SK-N-MC (cell line): ENCODE measurements at regions not wholly inside any gene's neighbourhood (a gene's known extent, or its start where the extent isn't known, plus 50 kb on each side); places are given as distances from the start of the nearest gene placed in this dataset.

Source experiments
- EZH2 ChIP-seq: fragments of 200-600 bp; sonication (generic); IDR thresholded peaks from one replicate; pipeline ENCODE4 v1.6.1; 2017; ENCODE audit warnings: antibody characterized with exemption
- POLR2AphosphoS5 ChIP-seq: IDR thresholded peaks from 2 replicates; pipeline ENCODE4 v1.6.1; 2012; ENCODE audit warnings: mild to moderate bottlenecking, low read depth, low read length, borderline replicate concordance

DNA sequence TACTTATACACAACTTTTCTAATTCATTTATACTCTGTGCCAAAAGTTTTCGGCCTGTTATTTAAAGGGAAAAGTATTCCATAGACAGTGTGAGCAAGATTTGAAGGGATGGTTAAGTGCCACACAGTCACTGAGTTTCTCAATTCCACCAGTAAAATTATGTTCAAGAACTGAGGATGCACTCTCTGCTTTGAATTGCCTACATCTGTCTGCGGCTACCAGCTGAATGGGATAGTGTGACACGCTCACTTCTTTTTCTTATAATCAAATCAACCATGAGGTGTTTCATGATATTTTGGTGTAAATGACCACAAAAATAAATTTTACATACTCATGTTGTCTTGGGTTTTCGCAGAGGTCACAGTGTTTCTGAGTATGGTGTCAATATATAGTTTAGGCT is 218.4 kb upstream of the TMEM161B start:
- TF ChIP-seq EZH2 = no peak
- no peak for TF ChIP-seq POLR2AphosphoS5
